ENCODE measurements at regions not wholly inside any gene's neighbourhood (a gene's known extent, or its start where the extent isn't known, plus 50 kb on each side); places are given as distances from the start of the nearest gene placed in this dataset.
"Not testable (repeated sequence)": the region's sequence is repeated elsewhere in the genome, so short reads cannot be mapped to it uniquely, and the experiment has no call there.

GRCh38 chr11:67728163-67728571, 53.7 kb upstream of the ALDH3B2 start:
- not testable (repeated sequence) for TF ChIP-seq CTCF (IDR thresholded peaks at IDR 0.05); REST (IDR thresholded peaks at IDR 0.05; ENCODE audit: insufficient read depth in 1 of 2, low read depth in 2 of 2, low read length in 1 of 2); POLR2AphosphoS5 (IDR thresholded peaks at IDR 0.05; ENCODE audit: low read depth, low read length)

Data from Panc1 (cell line).